ENCODE measurements at regions not wholly inside any gene's neighbourhood (a gene's known extent, or its start where the extent isn't known, plus 50 kb on each side); places are given as distances from the start of the nearest gene placed in this dataset.

DNA sequence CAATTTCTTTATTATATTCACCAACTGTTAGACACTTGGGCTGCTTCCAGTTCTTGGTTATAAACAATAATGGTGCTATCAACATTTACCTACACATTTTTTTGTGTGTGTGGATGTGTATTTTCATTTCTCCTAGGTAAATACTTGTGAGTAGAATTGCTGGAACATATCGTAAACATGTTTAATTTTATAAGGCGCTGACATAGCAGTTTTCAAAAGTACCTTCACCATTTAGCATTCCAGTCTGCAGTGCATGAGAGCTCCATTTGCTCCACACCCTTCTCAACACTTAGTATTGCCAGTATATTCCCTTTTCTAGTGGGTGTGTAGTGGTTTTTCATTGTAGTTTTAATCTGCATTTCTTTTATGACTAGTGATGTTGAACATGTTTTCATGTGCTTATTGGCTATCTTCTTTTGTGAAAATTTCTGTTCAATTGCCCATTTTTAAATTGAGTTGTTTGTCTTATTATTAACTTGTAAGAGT is 59.6 kb upstream of the FAM204A start:
- no peak overlapping the region for H2AFZ ChIP-seq (ENCODE audit: low read length)
- H3K23me2 ChIP-seq (ENCODE audit: insufficient read length, low read depth, low read length, poor library complexity, severe bottlenecking): no peaks in the 10 kb centered on the region
- H3K27me3 ChIP-seq (ENCODE audit: insufficient read depth, low read length): no peaks in the 10 kb centered on the region
- H3K27me3 Mint-ChIP-seq (ENCODE audit: low read depth): peaks cover 3% of the 10 kb centered on the region
- H3K56ac ChIP-seq (ENCODE audit: insufficient read length, low read depth, low read length): no peak overlapping the region
- no peak overlapping the region for H4K91ac ChIP-seq (ENCODE audit: insufficient read length, low read depth, low read length)
- H3K27ac Mint-ChIP-seq: no peak overlapping the region
- H3K9me3 Mint-ChIP-seq: peaks cover 0 to 4% of the 10 kb centered on the region in 2 experiments; a peak in 4 of 5 replicates
- no peak for TF ChIP-seq CTCF (conservative IDR thresholded peaks at IDR 0.05)
- H4K20me1 ChIP-seq (ENCODE audit: control insufficient read depth, insufficient read depth, insufficient read length): no peaks in the 10 kb centered on the region
- H3K4me3 Mint-ChIP-seq: no peak overlapping the region
- H3K23ac ChIP-seq (ENCODE audit: insufficient read length, low read depth, low read length): no peak overlapping the region
- H3K4me2 ChIP-seq (ENCODE audit: insufficient read depth, insufficient read length, low read length): no peak overlapping the region
- no peaks in the 10 kb centered on the region for H3K79me1 ChIP-seq (ENCODE audit: insufficient read depth, low read depth, low read length, poor library complexity, severe bottlenecking)
- H3K9me3 ChIP-seq (ENCODE audit: control insufficient read depth, low read depth, low read length): no peaks in the 10 kb centered on the region
- H3T11ph ChIP-seq (ENCODE audit: low read length): no peak overlapping the region
- H3K4ac ChIP-seq (ENCODE audit: low read depth, low read length): no peak overlapping the region
- no CpG with 5 or more reads among the region's 2 CpGs for WGBS (ENCODE audit: extremely low coverage, insufficient read length, low lambda C conversion rate)
- H2BK5ac ChIP-seq (ENCODE audit: insufficient read length, low read length): no peak overlapping the region
- no peaks in the 10 kb centered on the region for H3K36me3 Mint-ChIP-seq (ENCODE audit: insufficient read depth in 1 of 3, low read depth in 3 of 3)
- H2BK15ac ChIP-seq (ENCODE audit: low read depth, low read length): no peak overlapping the region
- no peak overlapping the region for H3K18ac ChIP-seq (ENCODE audit: insufficient read length, low read depth, low read length)
- no peak for DNase-seq
- no peak overlapping the region for H4K5ac ChIP-seq (ENCODE audit: insufficient read length, low read depth, low read length)
- H2AK5ac ChIP-seq (ENCODE audit: insufficient read length, low read length): no peak overlapping the region
- H2BK20ac ChIP-seq (ENCODE audit: low read depth, low read length, poor library complexity, severe bottlenecking): no peak overlapping the region
- H3K9ac ChIP-seq (ENCODE audit: extremely low read depth, insufficient read length, low read length): no peak overlapping the region
- H3K27ac ChIP-seq (ENCODE audit: insufficient read length, low read depth, low read length): no peak overlapping the region
- no peak overlapping the region for H2BK120ac ChIP-seq (ENCODE audit: low read depth, low read length, poor library complexity, severe bottlenecking)
- H3K4me1 ChIP-seq (ENCODE audit: insufficient read depth, low read length): no peaks in the 10 kb centered on the region
- no peaks in the 10 kb centered on the region for H3K4me1 Mint-ChIP-seq
- H3K14ac ChIP-seq (ENCODE audit: insufficient read depth, low read length): no peak overlapping the region
- H4K8ac ChIP-seq (replicated peaks; ENCODE audit: insufficient read length, low read depth, low read length): no peak overlapping the region
- H3K79me2 ChIP-seq (ENCODE audit: insufficient read depth, low read length): no peaks in the 10 kb centered on the region
- H2BK12ac ChIP-seq (ENCODE audit: insufficient read length, low read depth, low read length): no peak overlapping the region
